OCI-LY3 (cell line): ENCODE measurements at regions not wholly inside any gene's neighbourhood (a gene's known extent, or its start where the extent isn't known, plus 50 kb on each side); places are given as distances from the start of the nearest gene placed in this dataset.

Experiments
- CTCF ChIP-seq: fragments of 200-600, 300-600 bp; sonication (generic); IDR thresholded peaks from 2 replicates; pipeline ENCODE4 v1.5.1; 2014; ENCODE audit warnings: antibody characterized with exemption, low read length, low read depth
- EZH2phosphoT487 ChIP-seq: fragments of 200-600 bp; shearing (Covaris generic); IDR thresholded peaks from 2 replicates; pipeline ENCODE4 v1.6.1; 2018; ENCODE audit warnings: antibody characterized with exemption, mixed run types, low read depth

- TF ChIP-seq CTCF (no peak), EZH2phosphoT487 (no peak)
Measured at GRCh38 chr10:45082176-45082575, 81.5 kb downstream of the ZNF22 start.
